GM18909 (cell line): ENCODE measurements at regions not wholly inside any gene's neighbourhood (a gene's known extent, or its start where the extent isn't known, plus 50 kb on each side); places are given as distances from the start of the nearest gene placed in this dataset.
"Not testable (repeated sequence)": the region's sequence is repeated elsewhere in the genome, so short reads cannot be mapped to it uniquely, and the experiment has no call there.

Source experiments
- ATAC-seq: cut with Tn5 transposase; IDR thresholded peaks from one replicate; pipeline ENCODE4 v1.9.1; 2021; ENCODE audit warnings: mild to moderate bottlenecking; ENCODE audit not compliant: unreplicated experiment, poor library complexity

DNA sequence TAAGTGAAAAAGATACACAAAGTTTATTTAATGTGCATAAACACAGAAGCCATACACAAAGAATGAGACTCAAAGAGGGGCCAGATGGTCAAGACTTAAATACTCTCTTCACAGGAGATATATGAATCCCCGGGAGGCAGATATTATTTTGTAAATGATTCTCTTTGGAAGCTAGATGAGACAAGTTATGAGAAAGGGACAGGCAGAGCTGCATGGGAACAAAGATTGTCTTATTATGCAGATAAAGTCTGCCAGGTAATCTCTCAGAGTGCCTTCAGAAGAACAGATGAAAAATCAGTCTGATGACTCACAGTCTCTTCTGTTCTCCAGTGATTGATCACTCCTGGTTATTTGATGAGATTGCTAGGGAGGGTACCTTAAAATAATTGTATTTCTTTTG is 89.0 kb downstream of the NAF1 start:
- no peak for ATAC-seq

DNA sequence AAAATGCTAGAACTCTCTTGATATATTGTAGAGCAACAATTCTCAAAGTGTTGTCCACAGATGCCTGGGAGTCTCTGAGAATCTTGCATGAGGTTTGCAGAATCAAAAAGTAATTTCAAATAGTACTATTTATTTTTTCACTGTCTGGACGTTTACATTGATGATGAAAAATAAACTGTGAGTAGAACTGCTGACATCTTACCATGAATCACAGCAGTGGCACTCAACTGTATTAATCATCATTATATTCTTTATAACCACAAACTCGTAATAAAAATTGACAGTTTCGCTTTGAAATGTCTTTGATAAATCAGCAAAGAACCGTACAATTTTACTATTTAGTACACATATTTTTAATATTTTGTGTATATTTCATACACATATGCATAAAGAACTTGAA is 94.5 kb downstream of the NAF1 start:
- ATAC-seq, result no peak

DNA sequence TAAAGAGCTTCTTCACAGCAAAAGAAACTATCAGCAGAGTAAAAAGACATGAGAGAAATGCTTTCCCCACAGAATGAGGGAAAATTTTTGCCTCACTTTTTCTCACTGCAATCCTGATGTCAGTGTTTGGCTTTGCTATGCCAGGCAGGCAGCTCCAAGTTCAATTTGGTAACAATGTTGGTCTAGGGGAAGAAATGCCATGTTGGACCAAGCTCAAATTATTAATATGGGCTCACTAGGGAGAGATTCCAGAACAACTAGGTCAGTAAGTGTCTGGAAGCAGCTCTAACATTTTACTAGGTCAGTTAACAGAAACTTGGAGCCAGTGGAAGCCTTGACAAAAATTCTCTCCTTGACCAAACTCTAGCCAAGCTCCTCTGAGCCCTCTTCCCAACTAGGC is 95.4 kb downstream of the NAF1 start:
- ATAC-seq, result no peak

DNA sequence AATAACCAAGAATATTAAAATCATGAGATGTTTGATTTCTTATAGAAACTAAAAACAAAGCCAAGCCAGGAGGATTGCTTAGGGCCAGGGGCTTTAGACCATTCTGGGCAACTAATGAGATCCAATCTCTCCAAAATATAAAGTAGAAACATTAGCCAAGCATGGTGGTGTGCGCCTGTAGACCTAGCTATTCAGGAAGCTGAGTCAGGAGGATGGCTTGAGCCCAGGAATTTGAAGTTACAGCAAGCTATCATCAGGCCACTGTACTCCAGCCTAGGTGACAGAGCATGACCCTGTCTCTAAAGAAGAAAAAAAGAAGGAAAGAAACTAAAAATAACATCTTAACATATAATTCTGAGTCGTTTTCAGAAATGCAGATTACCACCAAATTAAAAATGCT is 96.7 kb downstream of the NAF1 start:
- no peak for ATAC-seq

DNA sequence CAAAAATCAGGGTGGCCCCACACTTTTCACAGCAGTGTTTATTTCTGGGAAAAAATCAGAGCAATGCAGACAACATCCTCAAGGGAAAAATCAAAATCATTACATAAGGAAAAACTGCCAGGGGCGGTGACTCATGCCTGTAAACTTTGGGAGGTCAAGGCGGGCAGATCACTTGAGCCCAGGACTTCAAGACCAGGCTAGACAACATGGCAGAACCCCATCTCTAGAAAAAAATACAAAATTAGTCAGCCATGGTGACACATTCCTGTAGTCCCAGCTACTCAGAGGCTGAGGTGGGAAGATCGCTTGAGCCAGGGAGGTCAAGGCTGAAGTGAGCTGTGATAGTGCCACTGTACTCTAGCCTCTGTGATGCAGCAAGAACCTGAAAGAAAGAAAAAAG is 102.8 kb downstream of the NAF1 start:
- no peak for ATAC-seq

DNA sequence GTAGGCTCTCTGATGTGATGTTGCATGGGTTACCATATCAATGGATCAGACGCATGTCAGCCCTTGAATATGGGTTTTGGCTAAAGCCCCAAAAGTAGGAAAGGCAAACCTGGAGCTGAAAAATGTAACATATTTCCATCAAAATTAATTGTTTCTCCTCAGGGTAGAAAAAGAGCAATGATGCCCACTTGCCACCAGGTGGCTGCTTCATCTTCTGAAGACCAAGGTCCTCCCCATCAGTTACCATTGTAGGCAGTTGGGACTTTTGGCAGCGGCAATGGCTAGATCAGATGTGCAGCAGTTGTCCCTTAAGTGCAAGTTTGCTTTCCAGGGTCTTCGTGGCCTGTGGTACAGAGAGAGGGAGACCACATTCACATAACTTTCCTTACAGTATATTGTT is 118.2 kb downstream of the NAF1 start:
- ATAC-seq, result peak; percentile 85

DNA sequence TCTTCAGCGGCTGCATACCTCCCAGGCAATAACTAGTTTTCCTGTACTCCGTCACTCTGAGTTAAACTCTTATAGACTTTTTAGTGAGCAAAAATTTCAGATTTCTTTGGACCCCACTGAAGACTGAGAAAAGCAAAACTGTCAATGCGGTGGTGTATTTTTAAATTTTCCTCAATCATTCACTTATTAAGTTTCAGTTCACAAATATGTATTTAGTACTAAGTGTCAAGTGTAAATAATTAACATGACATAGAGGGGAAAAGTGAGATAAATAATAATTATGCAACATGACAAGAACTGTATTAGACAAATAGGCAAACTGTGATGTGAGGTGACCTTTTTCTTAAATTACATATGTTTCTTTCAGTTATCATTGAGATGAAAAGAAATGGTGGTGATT is 124.4 kb downstream of the NAF1 start:
- peak; percentile 82 for ATAC-seq

DNA sequence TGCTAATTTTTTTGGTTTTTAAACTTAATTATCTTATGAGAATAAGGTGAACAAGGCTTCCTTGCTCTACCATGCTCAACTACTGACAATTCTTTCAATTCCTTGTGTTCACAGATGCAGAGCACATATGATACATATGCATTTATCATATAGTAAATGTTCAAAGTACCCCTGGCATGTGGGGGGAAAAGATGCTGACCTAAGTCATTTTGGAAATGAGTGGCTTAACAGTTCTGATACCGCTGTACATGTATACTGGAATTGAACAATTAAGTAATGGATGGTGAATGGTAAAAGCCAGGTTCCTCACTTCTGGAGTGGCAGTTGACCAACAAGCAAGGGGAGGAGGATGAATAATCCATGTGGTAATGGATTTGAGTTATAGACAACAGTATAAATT is 149.6 kb downstream of the NAF1 start:
- ATAC-seq, result no peak

DNA sequence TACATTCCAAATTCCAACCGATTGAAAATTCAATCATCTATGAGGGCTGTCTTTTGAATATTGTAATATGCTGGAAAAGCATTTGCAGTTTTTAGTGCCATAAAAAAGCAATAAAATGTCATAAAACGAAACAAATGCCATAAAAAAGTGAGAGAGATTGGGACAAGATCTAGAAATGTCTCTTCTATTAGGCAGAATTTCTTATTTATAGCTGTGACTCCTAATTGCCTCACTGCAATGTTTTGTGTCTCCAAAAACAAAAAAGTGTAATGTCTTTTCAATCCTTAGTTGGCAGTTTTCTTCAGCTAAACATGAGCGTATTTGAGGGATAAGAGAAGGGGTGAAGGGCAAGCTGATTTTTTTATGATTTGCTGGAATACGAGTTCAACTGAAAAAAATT is 153.9 kb downstream of the NAF1 start:
- no peak for ATAC-seq

DNA sequence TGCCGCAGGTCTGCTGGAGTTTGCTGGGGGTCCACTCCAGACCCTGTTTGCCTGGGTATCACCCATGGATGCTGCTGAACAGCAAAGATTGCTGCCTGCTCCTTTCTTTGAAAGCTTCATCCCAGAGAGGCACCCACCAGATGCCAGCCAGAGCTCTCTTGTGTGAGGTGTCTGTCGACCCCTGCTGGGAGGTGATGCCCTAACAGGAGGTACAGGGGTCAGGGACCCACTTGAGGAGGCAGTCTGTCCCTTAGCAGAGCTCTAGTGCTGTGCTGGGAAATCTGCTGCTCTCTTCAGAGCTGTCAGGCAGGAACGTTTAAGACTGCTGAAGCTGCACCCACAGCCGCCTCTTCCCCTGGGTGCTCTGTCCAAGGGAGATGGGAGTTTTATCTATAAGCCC is 162.7 kb downstream of the NAF1 start:
- ATAC-seq, result no peak

DNA sequence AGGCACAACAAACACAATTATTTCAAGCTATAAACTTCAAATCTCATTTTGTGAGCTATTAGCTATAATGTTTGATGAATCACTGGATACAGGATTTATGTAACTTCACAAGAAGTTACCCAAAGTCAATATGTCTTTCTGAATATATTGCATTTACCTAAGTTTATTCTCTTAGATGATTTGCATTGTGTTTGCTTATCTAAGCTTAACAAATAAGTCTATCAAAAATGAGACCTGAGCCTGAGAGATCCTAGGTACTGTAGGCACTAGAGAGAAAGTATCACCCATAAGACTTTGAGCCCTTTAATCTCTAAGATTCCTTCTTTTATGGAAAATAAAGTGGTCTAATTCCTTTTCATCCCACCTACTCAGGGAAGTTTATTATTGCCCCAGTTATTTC is 178.2 kb downstream of the NAF1 start:
- ATAC-seq, result no peak

DNA sequence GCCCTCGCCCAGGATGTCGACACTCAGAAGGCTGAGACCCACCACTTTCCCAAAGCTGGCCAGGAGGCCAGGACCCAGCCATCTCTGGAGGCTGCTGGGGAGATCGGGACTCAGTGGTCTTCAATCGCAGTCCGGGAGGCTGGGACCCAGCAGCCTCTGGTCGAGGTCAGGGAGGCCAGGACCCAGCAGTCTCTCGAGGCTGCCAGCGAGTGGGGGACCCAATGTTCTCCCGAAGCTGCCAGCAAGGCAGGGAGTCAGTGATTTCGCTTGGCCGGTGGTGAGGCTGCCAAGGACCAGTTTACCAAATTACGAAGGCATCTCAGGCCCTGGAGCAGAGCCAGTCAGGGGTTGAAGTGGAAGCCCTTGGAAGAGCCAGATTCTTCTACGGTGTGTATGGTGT is 181.6 kb downstream of the NAF1 start:
- no peak for ATAC-seq

DNA sequence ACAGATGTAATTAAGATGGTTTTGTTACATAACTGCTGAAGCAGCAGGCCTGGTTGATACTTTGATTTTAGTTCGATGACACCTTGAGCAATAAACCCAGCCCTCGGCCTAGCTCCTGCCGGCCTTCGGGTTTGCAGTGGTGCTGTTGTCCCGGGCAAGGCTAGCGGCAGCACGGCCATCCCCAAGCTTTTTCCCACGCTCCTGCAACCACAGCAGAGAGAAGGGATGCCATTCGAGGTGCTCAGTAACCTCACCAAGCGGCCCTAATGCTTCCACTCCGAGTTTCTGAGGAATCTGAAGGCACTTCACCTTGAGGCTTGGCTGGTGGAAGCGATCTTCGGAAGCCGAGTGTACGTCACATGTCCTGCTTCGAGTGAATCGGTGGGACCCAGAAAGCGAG is 182.1 kb downstream of the NAF1 start:
- ATAC-seq, result no peak

DNA sequence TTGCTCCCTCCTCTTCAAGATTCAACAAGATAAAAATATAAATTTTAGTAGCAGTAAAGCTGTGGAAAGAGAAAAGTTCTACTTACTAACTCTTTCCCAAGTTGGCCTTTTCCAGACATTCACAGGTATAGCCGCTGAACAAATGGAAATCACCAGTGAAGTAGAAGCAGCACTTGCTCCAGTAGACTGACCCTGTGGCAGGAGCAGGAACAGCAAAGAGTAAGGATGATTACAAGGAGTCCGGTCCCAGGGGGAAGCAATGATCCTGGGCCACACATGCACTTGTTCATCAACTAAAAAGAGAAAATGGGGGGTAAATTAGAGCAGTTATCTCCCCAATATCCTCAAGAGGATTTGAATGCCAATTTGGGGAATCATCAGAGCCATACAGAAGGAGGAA is 184.9 kb downstream of the NAF1 start:
- ATAC-seq, result no peak

DNA sequence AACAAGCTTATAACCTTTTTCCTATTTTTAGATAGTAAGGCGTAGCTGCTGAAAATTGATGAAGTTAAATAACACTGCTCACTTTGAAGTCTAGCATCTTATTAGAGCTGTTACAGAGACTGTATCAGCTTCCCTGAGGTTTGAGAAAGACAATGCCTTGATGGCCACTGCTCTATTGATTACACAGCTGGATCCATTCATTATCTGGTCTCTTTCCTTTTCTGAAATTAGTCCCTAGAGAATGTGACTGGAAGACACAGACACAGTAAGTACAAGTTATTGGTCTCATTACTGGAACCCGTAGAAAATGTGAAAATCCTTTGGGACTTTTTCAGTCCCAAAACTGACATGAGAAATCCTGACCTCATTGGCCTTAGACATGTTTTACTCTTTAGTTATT is 188.3 kb downstream of the NAF1 start:
- ATAC-seq, result no peak

DNA sequence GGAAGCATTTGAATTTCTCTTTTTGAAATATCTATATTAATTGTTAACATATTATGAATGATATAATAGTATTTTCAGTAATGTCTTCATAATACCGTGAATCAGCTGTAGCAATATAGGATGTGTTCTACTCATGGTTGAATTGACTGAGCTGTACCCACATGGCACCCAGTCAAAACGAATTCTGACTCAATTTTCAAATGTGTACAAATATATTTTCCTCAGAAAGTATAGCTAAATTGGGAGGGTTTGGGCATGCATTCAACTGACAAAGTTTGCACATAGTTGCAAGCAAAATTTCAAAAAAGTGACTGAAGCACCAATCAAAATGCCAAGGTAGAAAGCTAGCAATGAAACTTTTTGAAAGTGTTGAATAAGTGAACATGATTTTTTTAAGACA is 188.9 kb downstream of the NAF1 start:
- no peak for ATAC-seq

DNA sequence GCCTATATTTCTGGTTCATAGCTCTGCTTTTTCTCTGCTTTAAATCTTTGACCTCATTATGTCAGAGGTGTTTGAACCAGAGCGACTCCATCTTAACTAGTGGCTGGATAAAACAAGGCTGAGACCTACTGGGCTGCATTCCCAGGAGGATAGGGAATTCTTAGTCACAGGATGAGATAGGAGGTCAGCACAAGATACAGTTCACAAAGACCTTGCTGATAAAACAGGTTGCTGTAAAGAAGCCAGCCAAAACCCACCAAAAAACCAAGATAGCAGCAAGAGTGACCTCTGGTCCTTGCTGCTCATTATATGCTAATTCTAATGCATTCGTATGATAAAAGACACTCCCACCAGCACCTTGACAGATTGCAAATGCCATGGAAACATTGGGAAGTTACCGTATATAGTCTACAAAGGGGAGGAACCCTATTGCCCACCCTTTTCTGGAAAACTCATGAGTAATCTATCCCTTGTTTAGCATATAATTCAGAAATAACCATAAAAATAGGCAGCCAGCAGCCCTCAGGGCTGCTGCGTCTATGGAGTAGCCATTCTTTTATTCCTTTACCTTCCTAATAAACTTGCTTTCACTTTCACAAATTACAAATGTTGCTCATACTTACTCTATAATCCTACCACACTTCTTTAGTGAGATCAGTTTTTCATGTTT is 193.9 kb downstream of the NAF1 start:
- no peak for ATAC-seq

DNA sequence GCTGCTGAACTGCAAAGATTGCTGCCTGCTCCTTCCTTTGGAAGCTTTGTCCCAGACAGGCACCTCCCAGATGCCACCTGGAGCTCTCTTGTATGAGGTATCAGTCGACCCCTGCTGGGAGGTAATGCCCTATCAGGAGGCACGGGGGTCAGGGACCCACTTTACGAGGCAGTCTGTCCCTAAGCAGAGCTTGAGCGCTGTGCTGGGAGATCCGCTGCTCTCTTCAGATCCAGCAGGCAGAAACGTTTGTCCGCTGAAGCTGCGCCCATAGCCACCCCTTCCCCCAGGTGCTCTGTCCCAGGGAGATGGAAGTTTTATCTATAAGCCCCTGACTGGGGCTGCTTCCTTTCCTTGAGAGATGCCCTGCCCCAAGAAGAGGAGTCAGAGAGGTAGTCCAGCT is 197.5 kb downstream of the NAF1 start:
- no peak for ATAC-seq

DNA sequence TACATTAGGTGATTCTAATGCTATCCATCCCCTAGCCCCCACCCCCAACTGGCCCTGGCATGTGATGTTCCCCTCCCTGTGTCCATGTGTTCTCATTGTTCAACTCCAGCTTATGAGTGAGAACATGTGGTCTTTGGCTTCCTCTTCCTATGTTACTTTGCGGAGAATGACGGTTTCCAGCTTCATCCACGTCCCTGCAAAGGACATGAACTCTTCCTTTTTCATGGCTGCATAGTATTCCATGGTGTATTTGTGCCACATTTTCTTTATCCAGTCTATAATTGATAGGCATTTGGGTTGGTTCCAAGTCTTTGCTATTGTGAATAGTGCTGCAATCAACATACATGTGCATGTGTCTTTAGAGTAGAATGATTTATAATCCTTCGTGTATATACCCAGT is 200.7 kb downstream of the NAF1 start:
- not testable (repeated sequence) for ATAC-seq

DNA sequence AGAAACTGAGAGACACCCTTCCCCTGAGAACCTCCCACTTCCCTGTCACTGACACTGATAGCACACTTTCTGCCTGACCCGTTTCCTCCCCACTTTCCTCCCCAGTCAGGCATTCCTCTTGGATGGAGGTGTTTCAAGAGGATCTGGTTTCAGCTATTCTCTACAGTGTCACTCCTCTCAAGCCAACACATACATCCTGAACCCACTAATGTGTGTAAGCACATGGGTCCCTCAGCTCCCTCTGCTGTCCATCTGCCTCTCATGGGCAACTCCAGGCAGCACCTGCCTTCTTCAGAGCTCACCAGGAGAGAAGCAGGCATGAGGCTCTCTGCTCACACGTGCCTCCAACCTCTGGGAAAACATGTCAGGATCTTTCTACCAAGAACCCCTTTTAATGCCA is 207.6 kb downstream of the NAF1 start:
- ATAC-seq, result peak; percentile 74

DNA sequence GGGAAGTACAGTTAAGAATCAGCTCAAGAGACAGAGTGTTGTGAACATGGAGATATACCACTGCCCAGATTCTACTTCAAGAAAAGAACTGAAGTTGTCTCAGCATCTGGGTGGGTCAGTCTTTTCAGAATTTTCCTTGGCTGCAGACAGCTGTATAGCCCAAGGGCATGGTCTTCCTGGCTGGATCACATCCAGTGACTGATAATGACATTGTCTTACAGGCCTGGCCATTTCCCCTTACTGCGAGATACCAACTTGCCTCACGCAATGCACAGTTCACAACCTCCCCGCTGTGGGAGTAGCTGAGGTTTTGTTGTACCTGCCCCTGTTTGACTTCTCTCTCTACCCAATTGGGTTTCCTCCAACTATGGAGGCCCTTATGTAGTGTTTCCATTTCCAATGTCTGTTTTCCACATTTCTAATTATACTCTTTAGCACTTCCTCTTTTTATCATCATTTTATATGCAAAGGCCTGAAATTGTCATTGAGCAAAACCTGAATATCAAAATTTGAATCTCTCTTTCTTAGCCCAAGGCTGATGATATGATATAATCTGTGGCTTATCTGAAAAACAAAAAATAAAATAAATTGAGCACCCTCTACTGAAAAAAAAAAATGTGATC is 209.1 kb downstream of the NAF1 start:
- no peak for ATAC-seq

DNA sequence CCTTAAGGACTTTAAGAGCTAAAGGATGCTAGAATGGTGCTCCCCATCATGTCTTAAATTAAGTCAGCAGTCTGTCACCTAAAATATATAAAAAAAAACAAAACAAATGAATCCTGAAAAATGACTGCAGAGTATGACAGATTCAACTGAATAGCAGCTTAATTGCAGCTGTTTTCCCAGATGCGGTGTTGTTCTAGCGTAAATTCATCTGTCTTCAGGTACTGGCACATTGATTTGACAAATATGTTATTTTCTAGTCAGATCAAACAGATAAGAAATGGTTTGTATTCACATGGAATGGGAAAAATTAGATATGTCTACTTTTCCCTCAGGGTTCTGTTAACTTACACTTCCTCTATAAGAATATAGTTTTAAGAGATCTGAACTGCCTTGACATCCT is 211.7 kb downstream of the NAF1 start:
- ATAC-seq, result no peak

DNA sequence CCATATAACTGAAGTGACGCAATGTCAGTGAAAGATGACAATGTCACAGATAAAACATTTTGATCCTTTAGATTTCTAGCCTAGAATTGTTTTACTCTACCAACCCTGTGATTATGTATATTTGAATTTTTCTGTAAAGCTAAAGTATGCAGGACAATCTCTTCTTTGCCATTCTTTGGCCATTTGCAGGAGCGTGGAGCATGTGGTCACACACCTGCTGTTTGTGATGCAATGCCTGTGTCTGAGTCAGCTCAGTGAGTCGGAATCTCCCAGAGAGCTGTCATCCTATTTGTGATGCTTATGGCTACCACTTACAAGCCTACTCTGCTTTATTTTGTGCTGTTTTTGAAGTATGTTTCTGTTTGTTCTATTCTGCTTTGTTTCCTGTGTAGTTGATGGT is 214.5 kb downstream of the NAF1 start:
- no peak for ATAC-seq
